ENCODE measurements at regions not wholly inside any gene's neighbourhood (a gene's known extent, or its start where the extent isn't known, plus 50 kb on each side); places are given as distances from the start of the nearest gene placed in this dataset.
"Not testable (repeated sequence)": the region's sequence is repeated elsewhere in the genome, so short reads cannot be mapped to it uniquely, and the experiment has no call there.

- not testable (repeated sequence) for DNase-seq (ENCODE audit: low read depth in 2 of 2)
These were observed 101.9 kb upstream of the SEC22B start for GRCh38 chr1:120278259-120278610.

- DNase-seq (ENCODE audit: low read depth in 2 of 2): not testable (repeated sequence)
These were observed 101.3 kb upstream of the SEC22B start for GRCh38 chr1:120277428-120278258.

GRCh38 chr1:120276710-120277109, 100.4 kb upstream of the SEC22B start:
- not testable (repeated sequence) for DNase-seq (ENCODE audit: low read depth in 2 of 2)

GRCh38 chr1:120274438-120274837, 98.1 kb upstream of the SEC22B start:
- not testable (repeated sequence) for DNase-seq (ENCODE audit: low read depth in 2 of 2)

GRCh38 chr1:120273363-120273762, 97.0 kb upstream of the SEC22B start:
- not testable (repeated sequence) for DNase-seq (ENCODE audit: low read depth in 2 of 2)

- DNase-seq (ENCODE audit: low read depth in 2 of 2): not testable (repeated sequence)
These were observed 95.9 kb upstream of the SEC22B start for GRCh38 chr1:120272242-120272641.

- DNase-seq (ENCODE audit: low read depth in 2 of 2): not testable (repeated sequence)
These were observed 95.4 kb upstream of the SEC22B start for GRCh38 chr1:120271561-120272221.

GRCh38 chr1:120267894-120268551, 91.7 kb upstream of the SEC22B start:
- DNase-seq (ENCODE audit: low read depth in 2 of 2): not testable (repeated sequence)

- DNase-seq (ENCODE audit: low read depth in 2 of 2): not testable (repeated sequence)
These were observed 88.2 kb upstream of the SEC22B start for GRCh38 chr1:120264564-120264963.

GRCh38 chr1:120262791-120263751, 86.8 kb upstream of the SEC22B start:
- not testable (repeated sequence) for DNase-seq (ENCODE audit: low read depth in 2 of 2)

- DNase-seq (ENCODE audit: low read depth in 2 of 2): not testable (repeated sequence)
These were observed 81.4 kb upstream of the SEC22B start for GRCh38 chr1:120257778-120258105.

- not testable (repeated sequence) for DNase-seq (ENCODE audit: low read depth in 2 of 2)
These were observed 80.9 kb upstream of the SEC22B start for GRCh38 chr1:120257064-120257777.

GRCh38 chr1:120250756-120251155, 74.4 kb upstream of the SEC22B start:
- not testable (repeated sequence) for DNase-seq (ENCODE audit: low read depth in 2 of 2)

- not testable (repeated sequence) for DNase-seq (ENCODE audit: low read depth in 2 of 2)
These were observed 72.6 kb upstream of the SEC22B start for GRCh38 chr1:120248726-120249427.

GRCh38 chr1:120248203-120248602, 71.9 kb upstream of the SEC22B start:
- DNase-seq (ENCODE audit: low read depth in 2 of 2): not testable (repeated sequence)

GRCh38 chr1:120243867-120244266, 67.5 kb upstream of the SEC22B start:
- not testable (repeated sequence) for DNase-seq (ENCODE audit: low read depth in 2 of 2)

GRCh38 chr1:120242582-120242981, 66.3 kb upstream of the SEC22B start:
- not testable (repeated sequence) for DNase-seq (ENCODE audit: low read depth in 2 of 2)

GRCh38 chr1:120241868-120242267, 65.5 kb upstream of the SEC22B start:
- DNase-seq (ENCODE audit: low read depth in 2 of 2): not testable (repeated sequence)

GRCh38 chr1:120240181-120240580, 63.9 kb upstream of the SEC22B start:
- not testable (repeated sequence) for DNase-seq (ENCODE audit: low read depth in 2 of 2)

- DNase-seq (ENCODE audit: low read depth in 2 of 2): not testable (repeated sequence)
These were observed 63.0 kb upstream of the SEC22B start for GRCh38 chr1:120239351-120239750.
